ENCODE measurements at regions not wholly inside any gene's neighbourhood (a gene's known extent, or its start where the extent isn't known, plus 50 kb on each side); places are given as distances from the start of the nearest gene placed in this dataset.

GRCh38 chr1:87513966-87514660 lies 185.4 kb downstream of the LMO4 start:
- no TSS peak for BruUV-seq (replicated peaks)
- H3K9me3 ChIP-seq (replicated peaks; ENCODE audit: control insufficient read depth, insufficient read depth, low read length), result no peaks in the 10 kb centered on the region; the same call in 2 of the 3 replicates
- no peak overlapping the region for H3K4me2 ChIP-seq (ENCODE audit: control insufficient read depth, insufficient read depth)
- TF ChIP-seq ZNF622 (IDR thresholded peaks at IDR 0.05), result no peak
- TF ChIP-seq ZNF384 (IDR thresholded peaks at IDR 0.05; ENCODE audit: borderline replicate concordance, low read depth, low read length), result no peak
- TF ChIP-seq, protein P1, sequence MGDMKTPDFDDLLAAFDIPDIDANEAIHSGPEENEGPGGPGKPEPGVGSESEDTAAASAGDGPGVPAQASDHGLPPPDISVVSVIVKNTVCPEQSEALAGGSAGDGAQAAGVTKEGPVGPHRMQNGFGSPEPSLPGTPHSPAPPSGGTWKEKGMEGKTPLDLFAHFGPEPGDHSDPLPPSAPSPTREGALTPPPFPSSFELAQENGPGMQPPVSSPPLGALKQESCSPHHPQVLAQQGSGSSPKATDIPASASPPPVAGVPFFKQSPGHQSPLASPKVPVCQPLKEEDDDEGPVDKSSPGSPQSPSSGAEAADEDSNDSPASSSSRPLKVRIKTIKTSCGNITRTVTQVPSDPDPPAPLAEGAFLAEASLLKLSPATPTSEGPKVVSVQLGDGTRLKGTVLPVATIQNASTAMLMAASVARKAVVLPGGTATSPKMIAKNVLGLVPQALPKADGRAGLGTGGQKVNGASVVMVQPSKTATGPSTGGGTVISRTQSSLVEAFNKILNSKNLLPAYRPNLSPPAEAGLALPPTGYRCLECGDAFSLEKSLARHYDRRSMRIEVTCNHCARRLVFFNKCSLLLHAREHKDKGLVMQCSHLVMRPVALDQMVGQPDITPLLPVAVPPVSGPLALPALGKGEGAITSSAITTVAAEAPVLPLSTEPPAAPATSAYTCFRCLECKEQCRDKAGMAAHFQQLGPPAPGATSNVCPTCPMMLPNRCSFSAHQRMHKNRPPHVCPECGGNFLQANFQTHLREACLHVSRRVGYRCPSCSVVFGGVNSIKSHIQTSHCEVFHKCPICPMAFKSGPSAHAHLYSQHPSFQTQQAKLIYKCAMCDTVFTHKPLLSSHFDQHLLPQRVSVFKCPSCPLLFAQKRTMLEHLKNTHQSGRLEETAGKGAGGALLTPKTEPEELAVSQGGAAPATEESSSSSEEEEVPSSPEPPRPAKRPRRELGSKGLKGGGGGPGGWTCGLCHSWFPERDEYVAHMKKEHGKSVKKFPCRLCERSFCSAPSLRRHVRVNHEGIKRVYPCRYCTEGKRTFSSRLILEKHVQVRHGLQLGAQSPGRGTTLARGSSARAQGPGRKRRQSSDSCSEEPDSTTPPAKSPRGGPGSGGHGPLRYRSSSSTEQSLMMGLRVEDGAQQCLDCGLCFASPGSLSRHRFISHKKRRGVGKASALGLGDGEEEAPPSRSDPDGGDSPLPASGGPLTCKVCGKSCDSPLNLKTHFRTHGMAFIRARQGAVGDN (IDR thresholded peaks at IDR 0.05), result no peak
- no peak for TF ChIP-seq CTCF (IDR thresholded peaks at IDR 0.05 in 2 of 3, conservative IDR thresholded peaks at IDR 0.05 in 1 of 3; ENCODE audit: control insufficient read depth in 2 of 3, extremely low read depth in 1 of 3, insufficient read depth in 1 of 3, low read depth in 3 of 3, low read length in 3 of 3)
- no peak for TF ChIP-seq MEF2B (IDR thresholded peaks at IDR 0.05; ENCODE audit: partially characterized antibody, poor library complexity, severe bottlenecking)
- TF ChIP-seq, protein P2, sequence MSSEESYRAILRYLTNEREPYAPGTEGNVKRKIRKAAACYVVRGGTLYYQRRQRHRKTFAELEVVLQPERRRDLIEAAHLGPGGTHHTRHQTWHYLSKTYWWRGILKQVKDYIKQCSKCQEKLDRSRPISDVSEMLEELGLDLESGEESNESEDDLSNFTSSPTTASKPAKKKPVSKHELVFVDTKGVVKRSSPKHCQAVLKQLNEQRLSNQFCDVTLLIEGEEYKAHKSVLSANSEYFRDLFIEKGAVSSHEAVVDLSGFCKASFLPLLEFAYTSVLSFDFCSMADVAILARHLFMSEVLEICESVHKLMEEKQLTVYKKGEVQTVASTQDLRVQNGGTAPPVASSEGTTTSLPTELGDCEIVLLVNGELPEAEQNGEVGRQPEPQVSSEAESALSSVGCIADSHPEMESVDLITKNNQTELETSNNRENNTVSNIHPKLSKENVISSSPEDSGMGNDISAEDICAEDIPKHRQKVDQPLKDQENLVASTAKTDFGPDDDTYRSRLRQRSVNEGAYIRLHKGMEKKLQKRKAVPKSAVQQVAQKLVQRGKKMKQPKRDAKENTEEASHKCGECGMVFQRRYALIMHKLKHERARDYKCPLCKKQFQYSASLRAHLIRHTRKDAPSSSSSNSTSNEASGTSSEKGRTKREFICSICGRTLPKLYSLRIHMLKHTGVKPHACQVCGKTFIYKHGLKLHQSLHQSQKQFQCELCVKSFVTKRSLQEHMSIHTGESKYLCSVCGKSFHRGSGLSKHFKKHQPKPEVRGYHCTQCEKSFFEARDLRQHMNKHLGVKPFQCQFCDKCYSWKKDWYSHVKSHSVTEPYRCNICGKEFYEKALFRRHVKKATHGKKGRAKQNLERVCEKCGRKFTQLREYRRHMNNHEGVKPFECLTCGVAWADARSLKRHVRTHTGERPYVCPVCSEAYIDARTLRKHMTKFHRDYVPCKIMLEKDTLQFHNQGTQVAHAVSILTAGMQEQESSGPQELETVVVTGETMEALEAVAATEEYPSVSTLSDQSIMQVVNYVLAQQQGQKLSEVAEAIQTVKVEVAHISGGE (CRISPR knock-in tag; IDR thresholded peaks at IDR 0.05), result no peak
- no peak for TF ChIP-seq ZNF24 (IDR thresholded peaks at IDR 0.05)
- no peak for TF ChIP-seq TCF7 (IDR thresholded peaks at IDR 0.05; ENCODE audit: borderline replicate concordance)
- no peak for TF ChIP-seq HDAC2 (IDR thresholded peaks at IDR 0.05)
- TF ChIP-seq GABPA (IDR thresholded peaks at IDR 0.05; ENCODE audit: low read depth), result no peak
- no peak for TF ChIP-seq IKZF2 (IDR thresholded peaks at IDR 0.05)
- TF ChIP-seq HDAC6 (IDR thresholded peaks at IDR 0.05; ENCODE audit: unreplicated experiment), result no peak
- no peak for TF ChIP-seq CHD1 (IDR thresholded peaks at IDR 0.05; ENCODE audit: low read depth, low read length)
- no peak for TF ChIP-seq NR2F1 (conservative IDR thresholded peaks at IDR 0.05)
- FAIRE-seq (no peak), DNase-seq (ENCODE audit: low read depth, low spot score) (no peak), ATAC-seq (no peak)
- RAD21 ChIA-PET (ENCODE audit: unreplicated experiment), result no interaction called here
- SMC1A ChIA-PET (ENCODE audit: uncharacterized antibody, unreplicated experiment), result no interaction called here
- no peaks in the 10 kb centered on the region for H3K36me3 ChIP-seq (ENCODE audit: control insufficient read depth in 2 of 2, insufficient read depth in 2 of 2, low read length in 1 of 2)
- H3K9ac ChIP-seq (ENCODE audit: control insufficient read depth, insufficient read depth, low read length), result no peak overlapping the region
- POLR2A ChIA-PET, result no interaction called here
- no peaks in the 10 kb centered on the region; a peak in 1 of 4 replicates for H3K27me3 ChIP-seq (replicated peaks in 1 of 2; ENCODE audit: control insufficient read depth in 2 of 2, insufficient read depth in 2 of 2, low read length in 1 of 2)
- H3K27ac ChIP-seq (ENCODE audit: control insufficient read depth, insufficient read depth), result no peak overlapping the region
- in situ Hi-C loops (cut with MboI) (no loop called here), intact Hi-C loops (cut with micrococcal nuclease; ENCODE audit: unreplicated experiment) (no loop called here)
- no peaks in the 10 kb centered on the region for H3K79me2 ChIP-seq (ENCODE audit: control insufficient read depth, insufficient read depth, low read length)
- 49% methylated on average over 4 of the region's 4 CpGs for WGBS (ENCODE audit: insufficient coverage, insufficient replicate concordance, low lambda C conversion rate, missing lambda C conversion rate)
- CTCF ChIA-PET, result no interaction called here
- no peaks in the 10 kb centered on the region for H3K4me1 ChIP-seq (ENCODE audit: control insufficient read depth, insufficient read depth, low read length)
- no peak overlapping the region for H3K4me3 ChIP-seq
- no peak overlapping the region for H2AFZ ChIP-seq (ENCODE audit: control insufficient read depth, low read depth, low read length)
- H4K20me1 ChIP-seq (ENCODE audit: control insufficient read depth, insufficient read depth), result no peaks in the 10 kb centered on the region

Data from GM12878 (cell line).